Stimulated activated CD8-positive, alpha-beta memory T cell treated with anti-CD3 and anti-CD28 coated beads, Interleukin-4, amount 100 ng/mL, for 4 hours (primary cell): ENCODE measurements at regions not wholly inside any gene's neighbourhood (a gene's known extent, or its start where the extent isn't known, plus 50 kb on each side); places are given as distances from the start of the nearest gene placed in this dataset.
"Not testable (repeated sequence)": the region's sequence is repeated elsewhere in the genome, so short reads cannot be mapped to it uniquely, and the experiment has no call there.

Source experiments
- DNase-seq, 2 donors: peaks; one replicate each; pipeline ENCODE4 v3.0.0-alpha.2; 2020; ENCODE audit warnings: low read depth in 2 of 2, low spot score in 1 of 2

GRCh38 chr14:105773584-105773983 is 247.2 kb downstream of the TMEM121 start:
- no peak for DNase-seq

GRCh38 chr14:105774001-105774400 is 247.6 kb downstream of the TMEM121 start:
- DNase-seq = no peak

GRCh38 chr14:105774585-105775348 is 248.4 kb downstream of the TMEM121 start:
- not testable (repeated sequence) for DNase-seq

GRCh38 chr14:105775349-105775923 is 249.1 kb downstream of the TMEM121 start:
- not testable (repeated sequence) for DNase-seq

- DNase-seq = not testable (repeated sequence)
Measured at GRCh38 chr14:105776112-105776511, 249.7 kb downstream of the TMEM121 start.

- DNase-seq = no peak
Measured at GRCh38 chr14:105776924-105777323, 250.5 kb downstream of the TMEM121 start.

GRCh38 chr14:105783707-105784106 is 257.3 kb downstream of the TMEM121 start:
- DNase-seq = no peak

GRCh38 chr14:105793836-105794235 is 267.5 kb downstream of the TMEM121 start:
- DNase-seq = no peak

- no peak for DNase-seq
Measured at GRCh38 chr14:105797546-105797945, 271.2 kb downstream of the TMEM121 start.

GRCh38 chr14:105805701-105806100 is 279.3 kb downstream of the TMEM121 start:
- DNase-seq = no peak

- DNase-seq = no peak
Measured at GRCh38 chr14:105806568-105806967, 280.2 kb downstream of the TMEM121 start.

- DNase-seq = no peak
Measured at GRCh38 chr14:105817971-105818711, 291.8 kb downstream of the TMEM121 start.

GRCh38 chr14:105818712-105819005 is 292.3 kb downstream of the TMEM121 start:
- DNase-seq = no peak

GRCh38 chr14:105830171-105830570 is 303.8 kb downstream of the TMEM121 start:
- DNase-seq = no peak

GRCh38 chr14:105836160-105836559 is 309.8 kb downstream of the TMEM121 start:
- DNase-seq = no peak

GRCh38 chr14:105836730-105837129 is 310.3 kb downstream of the TMEM121 start:
- DNase-seq = no peak

- DNase-seq = no peak
Measured at GRCh38 chr14:105837349-105838063, 311.1 kb downstream of the TMEM121 start.

- no peak for DNase-seq
Measured at GRCh38 chr14:105838107-105838506, 311.7 kb downstream of the TMEM121 start.

- DNase-seq = no peak
Measured at GRCh38 chr14:105838591-105839424, 312.4 kb downstream of the TMEM121 start.

- no peak for DNase-seq
Measured at GRCh38 chr14:105839425-105840265, 313.3 kb downstream of the TMEM121 start.
